T-helper 1 cell treated with Interleukin-12 subunit alpha and Interleukin-12 subunit beta and Interleukin-4 antibody, amounts not matched to agents 30 μg/mL and 1 μg/mL, for 36 hours (primary cell): ENCODE measurements at regions not wholly inside any gene's neighbourhood (a gene's known extent, or its start where the extent isn't known, plus 50 kb on each side); places are given as distances from the start of the nearest gene placed in this dataset.

Experiments
- H3K27ac Mint-ChIP-seq: one replicate; pipeline ENCODE4 v1.8.0; 2021; ENCODE audit warnings: mild to moderate bottlenecking, mixed read lengths
- H3K27me3 Mint-ChIP-seq: one replicate; pipeline ENCODE4 v1.8.0; 2021; ENCODE audit warnings: low read depth, mixed read lengths
- H3K36me3 Mint-ChIP-seq: one replicate; pipeline ENCODE4 v1.8.0; 2021; ENCODE audit warnings: low read depth, mixed read lengths
- H3K4me1 Mint-ChIP-seq: one replicate; pipeline ENCODE4 v1.8.0; 2021; ENCODE audit warnings: low read depth, mixed read lengths
- H3K4me3 Mint-ChIP-seq: one replicate; pipeline ENCODE4 v1.8.0; 2021; ENCODE audit warnings: mild to moderate bottlenecking, moderate library complexity, mixed read lengths
- H3K9me3 Mint-ChIP-seq: one replicate; pipeline ENCODE4 v1.8.0; 2021; ENCODE audit warnings: mixed read lengths

DNA sequence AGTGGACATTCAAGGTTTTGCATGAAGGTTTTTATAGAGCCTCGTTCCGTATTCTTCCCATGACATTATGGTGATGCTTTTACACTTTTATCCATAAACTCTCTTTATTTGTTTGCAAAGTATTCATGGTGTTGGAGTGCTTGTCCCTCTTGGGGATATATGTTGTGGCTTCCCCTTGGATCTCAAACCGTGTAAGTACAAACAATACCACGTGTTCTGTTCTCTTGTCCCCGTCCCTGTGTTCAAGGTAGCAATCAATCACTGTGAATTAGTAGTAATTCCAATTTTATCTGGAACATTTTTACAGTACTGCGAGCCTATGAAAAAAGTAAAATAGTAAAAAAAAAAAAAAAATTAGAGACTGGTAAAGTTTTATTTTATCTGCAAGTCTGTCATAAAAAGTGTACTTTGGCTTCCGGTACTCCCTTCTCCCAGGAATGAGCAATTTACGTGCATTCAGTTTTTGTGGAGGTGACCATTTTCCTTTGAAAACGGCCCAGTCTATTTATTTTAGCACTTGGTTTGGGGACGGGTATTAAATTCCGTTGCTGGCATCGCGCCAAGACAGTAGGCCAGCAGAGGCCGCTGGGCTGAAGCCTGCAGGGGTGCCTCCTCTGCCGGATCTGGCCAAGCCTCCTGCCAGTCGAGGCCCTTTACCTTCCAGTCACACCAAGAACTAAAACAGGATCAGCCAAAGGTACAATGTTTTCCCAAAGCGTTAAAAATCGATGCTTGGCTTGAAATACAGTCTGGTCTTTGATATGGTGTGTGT is 175.7 kb downstream of the SOCS6 start:
- peak overlapping the region; percentile 59 for H3K4me3 Mint-ChIP-seq
- H3K27me3 Mint-ChIP-seq: peaks cover 25% of the 10 kb centered on the region
- H3K9me3 Mint-ChIP-seq: no peaks in the 10 kb centered on the region
- peaks cover 3% of the 10 kb centered on the region for H3K4me1 Mint-ChIP-seq
- H3K27ac Mint-ChIP-seq: no peak overlapping the region
- H3K36me3 Mint-ChIP-seq: no peaks in the 10 kb centered on the region

DNA sequence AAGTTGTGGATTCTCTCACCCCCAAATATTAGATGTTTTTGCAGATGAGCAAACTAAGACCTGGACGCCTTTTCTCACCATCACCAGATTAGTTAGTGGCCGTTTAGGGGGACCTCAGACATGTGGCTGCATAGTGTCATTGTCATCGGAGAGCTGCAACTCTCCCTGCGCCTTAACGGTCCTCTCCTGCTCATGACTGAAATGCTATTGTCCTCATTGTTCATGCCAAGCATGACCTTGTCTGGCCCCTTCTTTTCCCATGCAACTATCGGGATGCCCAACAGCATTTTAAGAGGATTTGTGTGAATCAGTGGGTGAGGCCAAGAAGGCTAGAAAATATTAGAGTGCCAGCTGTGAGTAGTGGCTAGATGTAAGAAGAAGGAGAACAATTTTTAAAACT is 174.2 kb downstream of the SOCS6 start:
- Mint-ChIP-seq H3K9me3 (no peaks in the 10 kb centered on the region), H3K27me3 (peaks cover 25% of the 10 kb centered on the region), H3K4me1 (peaks cover 3% of the 10 kb centered on the region), H3K4me3 (no peak overlapping the region), H3K36me3 (no peaks in the 10 kb centered on the region), H3K27ac (no peak overlapping the region)

- H3K9me3 Mint-ChIP-seq: no peaks in the 10 kb centered on the region
- H3K36me3 Mint-ChIP-seq: no peaks in the 10 kb centered on the region
- peaks cover 25% of the 10 kb centered on the region for H3K27me3 Mint-ChIP-seq
- no peak overlapping the region for H3K27ac Mint-ChIP-seq
- peaks cover 3% of the 10 kb centered on the region for H3K4me1 Mint-ChIP-seq
- H3K4me3 Mint-ChIP-seq: no peak overlapping the region
These were observed 173.2 kb downstream of the SOCS6 start for GRCh38 chr18:70462078-70462439.

DNA sequence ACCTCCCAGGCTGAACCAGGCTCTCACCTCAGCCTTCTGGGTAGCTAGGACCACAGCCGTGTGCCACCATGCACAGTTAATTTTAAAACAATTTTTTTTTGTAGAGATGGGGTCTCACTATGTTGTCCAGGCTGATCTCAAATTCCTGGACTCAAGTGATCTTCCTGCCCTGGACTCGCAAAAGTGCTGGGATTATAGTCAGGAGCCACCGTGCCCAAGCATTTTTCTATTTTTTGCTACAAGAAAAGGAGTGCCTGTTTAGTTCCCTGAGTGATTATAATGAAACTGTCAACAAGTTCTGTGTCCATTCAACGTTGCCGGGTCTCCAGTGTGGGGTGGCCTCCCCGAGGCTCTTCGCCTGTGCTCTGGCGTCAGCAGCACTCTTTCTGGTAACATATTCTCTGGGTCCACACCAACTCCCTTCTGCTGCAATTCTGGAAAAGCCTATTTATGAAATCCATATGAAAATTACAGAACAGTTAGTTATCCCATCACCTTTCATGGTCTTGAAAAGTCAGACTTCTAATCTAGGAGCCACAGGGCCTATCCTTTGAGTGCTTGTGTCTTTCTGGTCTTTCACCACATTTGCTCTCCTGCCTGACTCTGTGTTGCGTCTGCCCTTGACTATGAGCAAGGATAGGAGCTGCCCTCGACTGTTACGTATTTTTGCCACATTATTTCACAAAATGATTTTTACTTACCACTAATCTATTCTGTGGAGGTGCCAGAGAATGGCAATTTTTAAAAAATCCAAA is 172.7 kb downstream of the SOCS6 start:
- Mint-ChIP-seq H3K27ac (no peak overlapping the region), H3K27me3 (peaks cover 25% of the 10 kb centered on the region), H3K9me3 (no peaks in the 10 kb centered on the region), H3K36me3 (no peaks in the 10 kb centered on the region), H3K4me1 (peaks cover 3% of the 10 kb centered on the region), H3K4me3 (no peak overlapping the region)

- H3K36me3 Mint-ChIP-seq: no peaks in the 10 kb centered on the region
- H3K9me3 Mint-ChIP-seq: no peaks in the 10 kb centered on the region
- H3K27me3 Mint-ChIP-seq: peaks cover 24% of the 10 kb centered on the region
- H3K27ac Mint-ChIP-seq: no peak overlapping the region
- H3K4me1 Mint-ChIP-seq: peaks cover 2% of the 10 kb centered on the region
- no peak overlapping the region for H3K4me3 Mint-ChIP-seq
These were observed 170.9 kb downstream of the SOCS6 start for GRCh38 chr18:70459731-70460130.

DNA sequence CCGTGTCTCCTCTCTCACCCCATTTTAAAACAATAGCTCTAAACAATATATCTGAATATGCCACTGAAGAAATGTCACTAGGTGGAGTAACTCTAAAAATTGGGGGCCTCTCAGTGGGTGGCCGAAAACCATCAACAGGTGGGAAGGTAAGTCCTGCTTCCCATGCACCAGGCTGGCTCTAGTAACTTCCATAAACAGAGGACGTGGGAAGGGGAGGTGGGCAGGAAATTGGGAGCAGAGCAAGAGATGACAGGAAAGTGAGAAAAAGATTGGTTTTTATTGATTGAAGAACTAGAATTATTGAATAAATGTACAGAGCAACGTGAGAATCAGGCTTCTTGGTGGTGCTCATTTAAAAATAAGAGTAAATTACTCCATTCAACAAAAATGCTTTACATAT is 170.4 kb downstream of the SOCS6 start:
- H3K4me3 Mint-ChIP-seq: no peak overlapping the region
- no peaks in the 10 kb centered on the region for H3K4me1 Mint-ChIP-seq
- H3K27me3 Mint-ChIP-seq: peaks cover 19% of the 10 kb centered on the region
- H3K9me3 Mint-ChIP-seq: no peaks in the 10 kb centered on the region
- no peak overlapping the region for H3K27ac Mint-ChIP-seq
- no peaks in the 10 kb centered on the region for H3K36me3 Mint-ChIP-seq

GRCh38 chr18:70457788-70458187 is 168.9 kb downstream of the SOCS6 start:
- Mint-ChIP-seq H3K4me3 (no peak overlapping the region), H3K9me3 (no peaks in the 10 kb centered on the region), H3K4me1 (no peaks in the 10 kb centered on the region), H3K27ac (no peak overlapping the region), H3K27me3 (peaks cover 7% of the 10 kb centered on the region), H3K36me3 (no peaks in the 10 kb centered on the region)

GRCh38 chr18:70457223-70457622 is 168.4 kb downstream of the SOCS6 start:
- H3K27me3 Mint-ChIP-seq: peaks cover 7% of the 10 kb centered on the region
- H3K27ac Mint-ChIP-seq: no peak overlapping the region
- no peaks in the 10 kb centered on the region for H3K4me1 Mint-ChIP-seq
- H3K4me3 Mint-ChIP-seq: no peak overlapping the region
- no peaks in the 10 kb centered on the region for H3K9me3 Mint-ChIP-seq
- H3K36me3 Mint-ChIP-seq: no peaks in the 10 kb centered on the region

GRCh38 chr18:70456376-70456775 is 167.5 kb downstream of the SOCS6 start:
- Mint-ChIP-seq H3K9me3 (no peaks in the 10 kb centered on the region), H3K27ac (no peak overlapping the region), H3K27me3 (peaks cover under 1% of the 10 kb centered on the region), H3K36me3 (no peaks in the 10 kb centered on the region), H3K4me3 (no peak overlapping the region), H3K4me1 (no peaks in the 10 kb centered on the region)

DNA sequence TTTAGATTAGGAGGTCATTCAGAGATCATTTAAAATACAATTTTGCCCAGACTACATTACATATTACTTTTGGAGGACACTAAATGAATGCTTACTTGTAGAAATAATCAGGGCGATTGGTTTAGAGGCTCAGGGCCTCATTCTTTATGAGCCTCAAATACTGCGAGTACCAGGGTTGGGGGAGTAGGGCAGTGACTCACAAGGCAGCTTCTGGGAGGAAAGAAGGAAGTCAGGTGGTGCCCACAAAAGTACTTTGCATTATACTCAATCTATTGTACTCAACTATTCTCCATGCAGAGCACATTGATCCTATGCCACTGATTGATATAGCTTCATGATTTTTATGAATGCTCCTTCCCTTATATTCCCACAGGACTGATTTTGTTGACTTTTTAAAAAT is 166.9 kb downstream of the SOCS6 start:
- no peak overlapping the region for H3K27ac Mint-ChIP-seq
- H3K9me3 Mint-ChIP-seq: no peaks in the 10 kb centered on the region
- no peaks in the 10 kb centered on the region for H3K27me3 Mint-ChIP-seq
- H3K4me1 Mint-ChIP-seq: no peaks in the 10 kb centered on the region
- no peaks in the 10 kb centered on the region for H3K36me3 Mint-ChIP-seq
- no peak overlapping the region for H3K4me3 Mint-ChIP-seq

GRCh38 chr18:70454704-70455322 is 166.0 kb downstream of the SOCS6 start:
- Mint-ChIP-seq H3K4me3 (no peak overlapping the region), H3K27me3 (peaks cover 3% of the 10 kb centered on the region), H3K27ac (no peak overlapping the region), H3K9me3 (no peaks in the 10 kb centered on the region), H3K36me3 (no peaks in the 10 kb centered on the region), H3K4me1 (no peaks in the 10 kb centered on the region)

- Mint-ChIP-seq H3K9me3 (no peaks in the 10 kb centered on the region), H3K27me3 (peaks cover 4% of the 10 kb centered on the region), H3K36me3 (no peaks in the 10 kb centered on the region), H3K4me3 (no peak overlapping the region), H3K27ac (no peak overlapping the region), H3K4me1 (no peaks in the 10 kb centered on the region)
These were observed 164.4 kb downstream of the SOCS6 start for GRCh38 chr18:70453058-70453775.

DNA sequence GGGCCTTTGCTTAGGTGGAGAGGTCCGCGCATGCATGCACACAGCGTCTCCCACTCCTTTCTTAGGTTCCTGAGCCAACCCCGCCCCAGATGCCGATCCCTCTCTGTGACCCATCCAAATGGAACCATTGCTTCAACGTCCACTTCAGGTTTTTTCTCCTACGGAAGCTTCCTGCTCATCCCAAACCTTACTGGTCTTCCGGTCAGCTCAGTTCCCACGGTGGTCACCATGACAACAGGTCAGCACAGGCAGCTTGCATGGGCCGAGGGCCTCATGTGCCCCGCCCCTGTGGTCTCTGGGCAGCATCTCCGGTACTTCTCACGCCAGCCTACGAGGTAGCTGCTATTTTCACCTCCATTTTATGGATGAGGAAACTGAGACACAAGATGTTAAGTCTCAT is 163.7 kb downstream of the SOCS6 start:
- no peaks in the 10 kb centered on the region for H3K9me3 Mint-ChIP-seq
- no peak overlapping the region for H3K4me3 Mint-ChIP-seq
- no peak overlapping the region for H3K27ac Mint-ChIP-seq
- H3K4me1 Mint-ChIP-seq: no peaks in the 10 kb centered on the region
- peaks cover 4% of the 10 kb centered on the region for H3K27me3 Mint-ChIP-seq
- no peaks in the 10 kb centered on the region for H3K36me3 Mint-ChIP-seq

GRCh38 chr18:70450426-70451253 is 161.8 kb downstream of the SOCS6 start:
- Mint-ChIP-seq H3K27me3 (peaks cover 4% of the 10 kb centered on the region), H3K4me1 (no peaks in the 10 kb centered on the region), H3K36me3 (no peaks in the 10 kb centered on the region), H3K27ac (no peak overlapping the region), H3K4me3 (no peak overlapping the region), H3K9me3 (no peaks in the 10 kb centered on the region)
